NCI-H748 treated with DMSO at 0.1 percent for 48 hours (cell line): ENCODE measurements at regions not wholly inside any gene's neighbourhood (a gene's known extent, or its start where the extent isn't known, plus 50 kb on each side); places are given as distances from the start of the nearest gene placed in this dataset.

ENCODE experiments used
- DNase-seq: peaks from one replicate; lab custom pipeline; 2025; lab: John Stamatoyannopoulos, UW

- DNase-seq: no peak
Observed at GRCh38 chr13:56907766-56908165, 233.0 kb upstream of the PRR20A start.

DNA sequence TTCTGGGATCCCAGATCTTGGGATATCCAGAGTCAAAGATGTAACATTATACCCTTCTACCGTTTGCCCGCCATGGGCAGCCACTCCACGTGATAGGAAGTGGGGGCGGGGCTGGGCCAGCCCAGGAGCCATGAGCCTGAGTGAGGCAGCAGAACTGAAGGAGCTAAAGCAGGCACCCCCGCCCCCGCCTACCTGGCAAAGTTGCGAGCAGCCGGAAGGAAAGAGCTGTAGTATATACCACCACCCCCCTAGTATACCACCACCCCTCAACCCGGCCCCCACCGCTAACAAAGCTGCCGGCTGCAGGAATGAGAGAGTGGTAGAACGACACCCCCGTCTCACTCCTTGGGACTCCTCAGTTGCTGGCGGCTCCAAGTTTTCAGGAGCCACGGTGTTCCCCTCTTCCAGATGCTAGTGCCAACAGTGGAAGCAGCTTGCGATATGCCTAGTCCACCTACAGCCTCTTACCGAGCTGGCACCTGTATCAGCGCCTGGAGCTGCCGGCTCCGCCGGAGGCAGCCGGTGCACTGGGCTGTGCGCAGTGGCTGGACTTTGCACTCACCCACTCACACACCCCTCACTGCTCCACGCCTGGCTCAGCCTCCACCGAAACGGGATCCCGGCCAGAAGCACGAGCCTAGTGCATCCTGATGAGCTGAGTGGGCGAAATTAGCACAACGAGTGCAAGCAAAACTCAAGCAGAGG lies 230.7 kb upstream of the PRR20A start:
- DNase-seq: no peak

DNA sequence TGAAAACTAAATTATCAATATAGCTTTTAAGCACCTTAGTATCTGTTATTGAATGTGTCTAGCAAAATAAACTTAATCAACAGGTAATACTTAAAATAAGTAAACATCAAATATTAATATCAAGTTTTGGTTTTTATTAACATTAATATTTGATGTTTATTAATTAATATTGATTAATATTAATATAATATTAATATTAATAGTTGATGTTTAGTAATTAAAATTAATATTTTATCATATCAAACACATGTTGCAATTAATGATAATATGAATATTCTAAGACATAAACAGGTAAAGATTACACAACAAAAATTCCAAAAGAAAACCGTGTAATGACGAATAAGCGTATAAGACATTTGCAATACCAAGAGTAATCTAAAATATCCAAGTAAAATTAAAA lies 222.8 kb upstream of the PRR20A start:
- DNase-seq: no peak

GRCh38 chr13:56923626-56924140 lies 217.0 kb upstream of the PRR20A start:
- DNase-seq: no peak

DNA sequence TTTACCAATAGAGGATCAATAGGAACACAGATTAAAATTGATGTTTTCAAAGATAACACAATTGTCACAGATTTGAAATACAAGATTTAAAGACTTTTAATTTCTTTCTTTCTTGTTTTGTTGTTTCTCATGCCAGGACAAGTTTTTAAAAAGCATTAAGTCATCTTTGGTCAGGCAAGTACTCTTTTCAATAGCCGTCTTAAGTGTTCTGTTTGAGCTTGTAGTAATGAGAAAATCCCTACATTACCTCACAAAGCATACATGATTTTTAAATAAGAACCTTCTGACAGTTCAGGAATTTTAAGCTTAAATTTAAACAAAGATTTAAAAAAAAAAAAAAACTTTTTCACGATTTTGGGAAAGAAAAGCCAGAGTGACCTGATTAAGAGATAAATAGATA lies 216.3 kb upstream of the PRR20A start:
- DNase-seq: no peak

- DNase-seq: no peak
Observed at GRCh38 chr13:56932104-56932503, 208.6 kb upstream of the PRR20A start.

DNA sequence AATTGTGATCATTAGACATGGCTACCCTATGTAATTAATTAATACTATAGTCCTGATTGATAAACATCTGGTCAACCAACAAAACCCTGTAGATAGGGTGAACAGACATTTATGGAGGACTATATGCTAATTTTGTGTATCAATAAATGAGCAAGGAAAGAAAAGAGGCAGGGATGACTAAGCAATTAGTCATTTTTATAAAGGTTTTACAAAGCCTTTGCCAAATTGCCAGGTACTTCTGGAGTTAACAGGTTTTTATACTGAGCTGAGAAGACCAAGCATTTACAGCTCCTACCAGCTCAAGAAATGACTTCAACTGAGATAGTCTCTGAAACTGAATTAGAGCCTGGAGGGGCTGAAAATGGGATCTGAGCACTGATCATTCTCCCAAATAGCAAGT lies 186.8 kb upstream of the PRR20A start:
- no peak for DNase-seq

GRCh38 chr13:56975647-56976046 lies 165.1 kb upstream of the PRR20A start:
- no peak for DNase-seq

DNA sequence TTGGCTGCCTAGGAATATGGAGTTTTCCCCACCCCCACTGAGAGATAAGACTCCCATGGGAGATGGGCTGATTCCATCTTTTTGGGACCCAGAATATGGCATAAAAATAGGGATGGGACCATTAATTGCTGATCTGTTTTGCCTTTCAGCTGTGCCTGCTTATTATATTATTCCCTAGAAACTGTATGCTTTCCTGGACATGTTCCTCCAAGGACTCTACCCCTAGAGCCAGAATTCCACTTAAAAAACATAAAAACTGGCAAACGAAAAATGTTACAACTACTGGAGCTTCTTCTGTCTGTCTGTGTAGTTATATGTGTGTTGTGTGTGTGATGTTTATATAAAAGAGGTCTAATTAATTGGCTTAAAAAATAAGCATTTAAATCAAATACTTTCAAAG lies 159.9 kb upstream of the PRR20A start:
- DNase-seq: no peak

GRCh38 chr13:56986121-56986520 lies 154.6 kb upstream of the PRR20A start:
- no peak for DNase-seq

DNA sequence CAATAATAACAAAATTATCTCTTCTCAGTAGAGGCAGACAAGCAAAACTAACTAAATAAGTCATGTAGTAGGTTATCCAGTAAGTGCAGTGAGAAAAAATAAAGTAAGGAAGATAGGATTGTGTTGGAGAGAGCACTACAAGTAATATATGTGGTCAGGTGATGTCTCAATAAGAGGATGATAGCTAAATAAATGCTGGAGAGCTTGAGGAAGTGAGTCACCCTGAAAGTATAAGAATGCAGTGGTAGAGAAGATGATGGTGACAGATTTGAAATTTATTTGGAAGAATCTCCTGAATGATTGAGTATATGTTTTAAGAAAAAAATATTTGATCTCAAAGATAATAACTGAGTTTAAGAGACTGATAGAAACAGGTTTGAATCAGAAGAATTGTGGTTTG lies 152.2 kb upstream of the PRR20A start:
- no peak for DNase-seq

GRCh38 chr13:57003682-57004081 lies 137.0 kb upstream of the PRR20A start:
- no peak for DNase-seq

GRCh38 chr13:57017357-57017756 lies 123.4 kb upstream of the PRR20A start:
- no peak for DNase-seq

DNA sequence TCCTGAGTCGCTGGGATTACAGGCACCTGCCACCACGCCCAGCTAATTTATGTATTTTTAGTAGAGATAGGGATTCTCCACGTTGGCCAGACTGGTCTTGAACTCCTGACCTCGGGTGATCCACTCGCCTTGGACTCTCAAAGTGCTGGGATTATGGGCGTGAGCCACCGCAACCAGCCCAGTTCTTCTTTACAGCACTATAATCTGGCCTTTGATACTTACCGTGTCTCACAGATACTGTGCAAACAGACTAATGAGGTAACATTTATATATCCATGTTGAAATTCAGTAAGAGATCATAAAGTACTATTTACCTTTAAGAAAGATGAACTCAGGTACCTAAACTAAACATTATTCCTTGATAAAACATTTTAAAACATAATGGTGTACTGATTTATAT lies 121.8 kb upstream of the PRR20A start:
- DNase-seq: no peak

- no peak for DNase-seq
Observed at GRCh38 chr13:57030671-57031070, 110.0 kb upstream of the PRR20A start.

- no peak for DNase-seq
Observed at GRCh38 chr13:57036290-57036689, 104.4 kb upstream of the PRR20A start.

- no peak for DNase-seq
Observed at GRCh38 chr13:57044910-57045309, 95.8 kb upstream of the PRR20A start.

DNA sequence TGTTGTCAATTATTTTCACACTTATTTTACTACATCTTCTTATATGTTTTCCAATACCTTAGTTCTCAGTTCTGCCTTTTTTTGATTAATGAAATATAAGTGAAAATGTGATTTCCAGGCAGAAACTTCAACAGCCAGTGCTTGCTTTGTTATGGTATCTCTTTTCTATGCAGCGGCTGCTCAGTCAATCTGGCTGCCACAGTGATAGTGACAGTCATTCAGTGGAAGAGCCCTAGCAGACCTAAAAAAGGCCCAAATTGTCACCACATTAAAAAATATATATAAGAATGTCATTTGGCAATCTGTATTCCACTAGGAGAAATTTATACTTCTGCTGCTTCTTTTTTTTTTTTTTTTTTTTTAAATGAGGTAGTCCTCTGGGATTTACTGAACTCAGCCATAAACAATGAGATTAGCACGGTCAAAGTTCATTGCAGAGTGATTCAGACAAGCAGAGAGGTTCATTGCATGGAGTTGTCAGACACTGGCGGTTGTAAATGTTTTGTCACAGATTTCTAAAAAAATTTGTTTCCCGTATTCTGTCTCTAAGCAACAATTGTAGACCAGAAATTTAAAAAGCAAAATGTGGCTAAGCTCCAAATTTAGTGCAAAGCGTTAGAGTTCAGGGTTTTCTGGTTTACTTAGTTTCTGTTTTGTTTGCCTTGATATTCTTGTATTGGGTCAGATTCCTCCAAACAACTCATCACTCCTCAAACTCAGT lies 94.7 kb upstream of the PRR20A start:
- DNase-seq: no peak

DNA sequence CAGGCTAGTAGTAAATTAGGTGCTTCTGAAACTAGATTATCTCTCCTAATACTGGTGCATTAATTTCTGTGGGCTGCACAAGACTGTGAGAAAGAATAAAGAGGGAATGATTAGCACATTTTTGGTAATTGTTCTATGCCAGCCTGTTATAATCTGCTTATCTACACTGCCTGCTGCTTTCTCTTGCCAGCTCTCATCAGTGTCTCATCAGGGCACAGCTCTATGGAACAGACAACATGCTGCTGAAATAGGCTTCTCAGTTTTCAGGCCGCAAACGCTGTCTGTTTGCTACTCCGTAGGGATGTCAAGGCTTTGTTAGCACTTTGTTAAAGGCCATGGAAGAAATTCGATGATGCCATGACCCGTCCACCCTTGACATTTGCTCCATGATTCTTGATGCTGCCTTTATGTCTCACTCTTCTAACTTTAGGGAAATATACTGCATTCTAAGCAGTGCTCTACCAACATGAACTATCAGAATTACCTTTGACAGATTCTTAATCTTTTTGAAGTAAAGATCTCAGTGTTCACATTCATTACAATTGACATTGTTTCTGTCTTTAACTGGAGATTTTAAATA lies 84.0 kb upstream of the PRR20A start:
- peak; percentile 74 for DNase-seq

GRCh38 chr13:57063007-57063406 lies 77.7 kb upstream of the PRR20A start:
- no peak for DNase-seq

DNA sequence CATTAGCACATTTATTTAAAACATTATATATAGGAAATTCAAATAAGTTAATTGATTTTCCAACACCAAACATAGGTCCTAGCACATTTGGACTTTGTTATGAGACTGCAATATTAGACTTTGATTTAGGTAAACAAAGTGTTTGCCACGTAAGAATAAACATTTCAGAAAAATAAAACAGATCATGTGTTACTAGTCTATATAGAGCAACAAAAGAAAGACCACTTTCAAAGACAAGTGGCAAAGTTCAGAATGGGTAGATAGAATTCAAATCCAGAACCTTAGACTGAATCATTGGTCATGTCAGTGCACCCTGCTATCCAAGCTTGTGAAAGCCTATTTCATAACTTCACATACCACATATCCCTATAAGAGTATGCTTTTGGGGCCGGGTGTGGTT lies 66.7 kb upstream of the PRR20A start:
- no peak for DNase-seq

DNA sequence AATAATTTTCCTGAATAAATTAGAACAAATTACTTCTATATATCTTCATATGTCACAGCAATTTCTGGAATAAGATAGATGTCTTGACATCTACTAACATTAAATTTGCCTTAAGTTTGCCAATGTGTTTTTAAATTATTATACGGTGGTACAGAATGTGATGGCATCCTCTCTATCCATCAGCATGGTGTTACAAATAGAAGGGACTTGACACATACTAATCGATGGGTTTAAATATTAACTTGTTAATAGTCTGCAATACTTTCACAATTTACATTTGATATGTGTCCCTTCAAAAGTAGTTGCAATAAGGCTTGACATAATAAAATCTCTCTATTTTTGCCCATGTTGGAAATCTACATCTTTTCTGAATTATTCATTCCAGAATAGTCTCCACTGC lies 65.1 kb upstream of the PRR20A start:
- no peak for DNase-seq

GRCh38 chr13:57087006-57087405 lies 53.7 kb upstream of the PRR20A start:
- no peak for DNase-seq
